ENCODE measurements at regions not wholly inside any gene's neighbourhood (a gene's known extent, or its start where the extent isn't known, plus 50 kb on each side); places are given as distances from the start of the nearest gene placed in this dataset.

DNA sequence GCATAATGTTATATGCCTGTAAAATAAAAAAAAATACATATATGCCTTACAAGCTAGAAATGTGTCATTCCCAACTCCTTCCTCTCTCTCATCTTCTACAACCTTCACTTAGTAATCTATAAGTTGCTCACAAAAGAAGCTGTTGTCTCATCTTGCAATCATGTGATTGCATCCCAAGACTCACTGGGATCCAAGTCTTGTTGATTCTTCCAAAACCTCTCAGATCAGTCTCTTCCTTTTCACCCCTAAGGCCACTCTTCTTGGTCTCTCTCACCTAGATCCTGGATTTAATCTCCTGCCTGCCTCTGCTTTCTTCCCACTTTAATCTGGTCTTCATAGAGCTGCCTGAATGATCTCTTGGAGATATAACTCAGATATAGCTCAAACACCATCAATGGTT is 261.1 kb upstream of the NR4A3 start:
- TF ChIP-seq, protein P1, sequence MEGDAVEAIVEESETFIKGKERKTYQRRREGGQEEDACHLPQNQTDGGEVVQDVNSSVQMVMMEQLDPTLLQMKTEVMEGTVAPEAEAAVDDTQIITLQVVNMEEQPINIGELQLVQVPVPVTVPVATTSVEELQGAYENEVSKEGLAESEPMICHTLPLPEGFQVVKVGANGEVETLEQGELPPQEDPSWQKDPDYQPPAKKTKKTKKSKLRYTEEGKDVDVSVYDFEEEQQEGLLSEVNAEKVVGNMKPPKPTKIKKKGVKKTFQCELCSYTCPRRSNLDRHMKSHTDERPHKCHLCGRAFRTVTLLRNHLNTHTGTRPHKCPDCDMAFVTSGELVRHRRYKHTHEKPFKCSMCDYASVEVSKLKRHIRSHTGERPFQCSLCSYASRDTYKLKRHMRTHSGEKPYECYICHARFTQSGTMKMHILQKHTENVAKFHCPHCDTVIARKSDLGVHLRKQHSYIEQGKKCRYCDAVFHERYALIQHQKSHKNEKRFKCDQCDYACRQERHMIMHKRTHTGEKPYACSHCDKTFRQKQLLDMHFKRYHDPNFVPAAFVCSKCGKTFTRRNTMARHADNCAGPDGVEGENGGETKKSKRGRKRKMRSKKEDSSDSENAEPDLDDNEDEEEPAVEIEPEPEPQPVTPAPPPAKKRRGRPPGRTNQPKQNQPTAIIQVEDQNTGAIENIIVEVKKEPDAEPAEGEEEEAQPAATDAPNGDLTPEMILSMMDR (IDR thresholded peaks at IDR 0.05), result no peak
- TF ChIP-seq POLR2A (IDR thresholded peaks at IDR 0.05), result no peak

All from uterus (tissue), 2 donors.